Stomach smooth muscle (tissue), 2 donors: ENCODE measurements at regions not wholly inside any gene's neighbourhood (a gene's known extent, or its start where the extent isn't known, plus 50 kb on each side); places are given as distances from the start of the nearest gene placed in this dataset.

Experiments
- H3K27ac ChIP-seq: one replicate; pipeline ENCODE4 v1.7.0; 2013; ENCODE audit warnings: mild to moderate bottlenecking, low read length, inconsistent platforms
- H3K27me3 ChIP-seq, 2 donors: one replicate each; pipeline ENCODE4 v1.7.0; 2013; ENCODE audit warnings: low read length in 2 of 2; ENCODE audit not compliant: insufficient read depth in 2 of 2, control insufficient read depth in 1 of 2
- H3K36me3 ChIP-seq, 2 donors: one replicate each; pipeline ENCODE4 v1.7.0; 2013; ENCODE audit warnings: low read length in 2 of 2; ENCODE audit not compliant: control insufficient read depth in 2 of 2, insufficient read depth in 2 of 2
- H3K4me1 ChIP-seq: one replicate; pipeline ENCODE4 v1.7.0; 2013; ENCODE audit warnings: low read length; ENCODE audit not compliant: control insufficient read depth, insufficient read depth
- H3K4me3 ChIP-seq, 2 donors: one replicate each; pipeline ENCODE4 v1.7.0; 2013; ENCODE audit warnings: low read length in 2 of 2
- H3K9ac ChIP-seq, 2 donors: one replicate each; pipeline ENCODE4 v1.7.0; 2013; ENCODE audit warnings: low read length in 2 of 2, mild to moderate bottlenecking in 1 of 2
- H3K9me3 ChIP-seq, 2 donors: one replicate each; pipeline ENCODE4 v1.7.0; 2013; ENCODE audit warnings: low read length in 2 of 2; ENCODE audit not compliant: control insufficient read depth in 2 of 2
- donor health status: healthy.
- donor health status: Pancreatic carcinoma.

DNA sequence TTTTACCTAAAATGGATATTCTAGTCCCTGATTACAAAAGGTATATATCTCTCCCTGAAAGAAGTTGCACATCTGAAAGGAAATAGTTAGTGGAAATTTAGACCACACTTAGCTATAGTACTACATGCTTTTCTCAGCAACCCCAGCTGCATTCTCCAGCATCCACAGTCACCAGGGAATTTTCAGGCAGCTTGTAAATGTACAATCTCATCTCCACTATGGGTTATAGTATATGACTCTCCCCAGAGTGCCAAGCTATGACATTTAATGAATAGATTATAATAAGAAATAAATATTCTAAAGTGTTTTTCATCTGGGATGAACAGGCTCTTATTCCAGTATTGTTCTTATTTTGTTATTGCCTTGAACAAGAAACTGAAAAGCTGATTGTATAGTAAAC is 197.6 kb upstream of the HNRNPA3 start:
- no peaks in the 10 kb centered on the region for H3K9me3 ChIP-seq
- H3K27ac ChIP-seq: no peak overlapping the region
- H3K27me3 ChIP-seq: no peaks in the 10 kb centered on the region
- H3K4me3 ChIP-seq: no peak overlapping the region
- no peaks in the 10 kb centered on the region for H3K4me1 ChIP-seq
- no peaks in the 10 kb centered on the region for H3K36me3 ChIP-seq
- no peak overlapping the region for H3K9ac ChIP-seq

DNA sequence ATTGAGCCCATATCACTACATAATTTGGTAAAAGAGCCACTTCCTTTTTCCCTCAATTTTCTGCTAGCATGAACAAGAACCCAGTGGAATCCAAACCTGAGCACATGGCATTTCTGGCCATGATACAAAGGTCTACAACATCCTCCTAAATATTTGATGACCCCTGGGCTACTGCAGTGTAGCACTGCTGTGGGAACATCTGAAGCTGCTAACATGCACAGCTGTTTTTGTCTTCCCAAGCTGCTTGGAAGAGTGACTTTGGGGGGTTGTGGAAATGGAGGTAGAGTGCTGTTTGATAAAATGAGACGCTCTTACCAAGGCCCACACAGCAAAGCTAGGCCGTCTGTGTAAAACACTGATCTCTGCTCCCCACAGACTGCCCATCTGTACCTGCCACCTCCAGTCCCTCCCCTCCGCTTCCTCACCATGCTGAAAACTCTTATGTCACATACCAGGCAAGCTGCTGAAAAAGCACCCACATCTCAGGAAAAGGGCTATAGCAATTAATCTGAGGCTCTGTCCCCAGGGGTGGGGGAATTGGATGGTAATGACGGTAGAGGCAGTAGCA is 197.2 kb upstream of the HNRNPA3 start:
- Histone ChIP-seq H3K36me3 (no peaks in the 10 kb centered on the region), H3K9ac (no peak overlapping the region), H3K4me1 (no peaks in the 10 kb centered on the region), H3K9me3 (no peaks in the 10 kb centered on the region), H3K4me3 (no peak overlapping the region), H3K27me3 (no peaks in the 10 kb centered on the region), H3K27ac (no peak overlapping the region)

GRCh38 chr2:177020524-177021119 is 192.0 kb upstream of the HNRNPA3 start:
- Histone ChIP-seq H3K27me3 (no peaks in the 10 kb centered on the region), H3K9me3 (no peaks in the 10 kb centered on the region), H3K9ac (no peak overlapping the region), H3K36me3 (no peaks in the 10 kb centered on the region), H3K27ac (no peak overlapping the region), H3K4me3 (no peak overlapping the region), H3K4me1 (no peaks in the 10 kb centered on the region)

- no peak overlapping the region for H3K4me3 ChIP-seq
- no peaks in the 10 kb centered on the region for H3K36me3 ChIP-seq
- no peaks in the 10 kb centered on the region for H3K4me1 ChIP-seq
- no peak overlapping the region for H3K9ac ChIP-seq
- H3K9me3 ChIP-seq: no peaks in the 10 kb centered on the region
- no peaks in the 10 kb centered on the region for H3K27me3 ChIP-seq
- no peak overlapping the region for H3K27ac ChIP-seq
Observed at GRCh38 chr2:177021706-177022343, 190.8 kb upstream of the HNRNPA3 start.

- Histone ChIP-seq H3K9ac (no peak overlapping the region), H3K27ac (no peak overlapping the region), H3K4me1 (no peaks in the 10 kb centered on the region), H3K4me3 (no peak overlapping the region), H3K27me3 (no peaks in the 10 kb centered on the region), H3K36me3 (no peaks in the 10 kb centered on the region), H3K9me3 (no peaks in the 10 kb centered on the region)
Observed at GRCh38 chr2:177024765-177025164, 187.8 kb upstream of the HNRNPA3 start.

DNA sequence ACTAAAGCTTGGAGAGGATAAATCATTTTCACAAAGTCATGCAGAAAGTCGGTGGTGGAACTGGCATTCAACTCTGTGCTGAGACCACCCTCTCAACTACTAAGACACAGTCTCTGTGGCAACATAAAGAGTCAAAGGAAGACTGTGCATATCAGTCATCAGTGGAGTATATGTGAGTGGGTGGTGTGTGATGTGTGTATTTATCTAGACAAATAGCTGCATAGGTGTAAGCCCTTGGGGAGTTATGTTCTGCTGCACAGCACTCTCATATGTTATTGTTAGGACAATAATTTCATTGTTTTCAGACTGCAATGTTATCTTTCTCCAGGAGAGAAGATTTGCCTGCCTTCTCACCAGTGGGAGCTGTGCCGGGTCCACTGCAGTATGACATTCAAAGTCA is 186.3 kb upstream of the HNRNPA3 start:
- Histone ChIP-seq H3K27me3 (no peaks in the 10 kb centered on the region), H3K9ac (no peak overlapping the region), H3K4me1 (no peaks in the 10 kb centered on the region), H3K27ac (no peak overlapping the region), H3K9me3 (no peaks in the 10 kb centered on the region), H3K4me3 (no peak overlapping the region), H3K36me3 (no peaks in the 10 kb centered on the region)

- Histone ChIP-seq H3K27ac (no peak overlapping the region), H3K9ac (no peak overlapping the region), H3K4me1 (no peaks in the 10 kb centered on the region)
Observed at GRCh38 chr2:177026956-177027355, 185.6 kb upstream of the HNRNPA3 start.

DNA sequence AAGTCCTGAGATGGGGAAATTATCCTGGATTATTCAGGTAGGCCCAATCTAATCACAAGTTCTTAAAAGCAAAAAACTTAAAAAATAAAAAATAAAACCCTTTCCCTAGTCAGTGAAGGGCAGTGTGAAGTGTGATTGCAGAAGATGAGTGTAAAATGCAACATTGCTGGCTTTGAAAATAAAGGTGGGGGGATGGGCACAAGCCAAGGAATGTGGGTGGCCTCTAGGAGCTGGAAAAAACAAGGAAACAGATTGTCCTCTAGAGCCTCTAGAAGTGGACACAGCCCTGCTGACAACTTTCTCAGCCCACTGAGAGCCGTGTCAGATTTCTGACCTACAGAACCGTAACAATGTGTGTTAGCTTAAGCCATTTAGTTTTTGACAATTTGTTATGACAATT is 184.3 kb upstream of the HNRNPA3 start:
- Histone ChIP-seq H3K27ac (no peak overlapping the region), H3K27me3 (no peaks in the 10 kb centered on the region), H3K9ac (no peak overlapping the region), H3K4me3 (no peak overlapping the region), H3K9me3 (no peaks in the 10 kb centered on the region), H3K4me1 (no peaks in the 10 kb centered on the region), H3K36me3 (no peaks in the 10 kb centered on the region)

More at GRCh38 chr2:177026956-177027355, 185.6 kb upstream of the HNRNPA3 start:
- no peaks in the 10 kb centered on the region for H3K36me3 ChIP-seq
- H3K4me3 ChIP-seq: no peak overlapping the region
- no peaks in the 10 kb centered on the region for H3K9me3 ChIP-seq
- H3K27me3 ChIP-seq: no peaks in the 10 kb centered on the region

- Histone ChIP-seq H3K27me3 (no peaks in the 10 kb centered on the region), H3K27ac (no peak overlapping the region), H3K9ac (no peak overlapping the region), H3K9me3 (no peaks in the 10 kb centered on the region), H3K36me3 (no peaks in the 10 kb centered on the region), H3K4me3 (no peak overlapping the region), H3K4me1 (no peaks in the 10 kb centered on the region)
Observed at GRCh38 chr2:177029075-177029474, 183.5 kb upstream of the HNRNPA3 start.

DNA sequence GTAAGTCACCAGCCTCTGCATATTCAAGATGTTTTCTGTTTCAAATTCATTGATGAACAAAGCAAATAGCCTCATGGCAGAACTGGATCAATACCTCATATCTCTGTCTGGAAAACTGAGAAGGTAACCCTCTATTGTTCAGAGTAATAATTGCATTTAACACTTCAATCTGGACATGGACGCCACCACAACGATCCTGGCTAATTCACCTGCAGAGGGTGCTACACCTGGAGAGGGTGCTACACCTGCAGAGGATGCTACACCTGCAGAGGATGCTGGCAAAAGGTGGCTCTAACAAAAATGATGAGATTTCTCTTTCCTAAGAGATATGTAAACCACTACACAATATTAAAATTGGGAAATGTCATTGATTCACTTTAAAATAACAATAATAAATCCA is 183.1 kb upstream of the HNRNPA3 start:
- no peak overlapping the region for H3K4me3 ChIP-seq
- no peaks in the 10 kb centered on the region for H3K36me3 ChIP-seq
- H3K27me3 ChIP-seq: no peaks in the 10 kb centered on the region
- no peak overlapping the region for H3K9ac ChIP-seq
- no peaks in the 10 kb centered on the region for H3K9me3 ChIP-seq
- no peaks in the 10 kb centered on the region for H3K4me1 ChIP-seq
- H3K27ac ChIP-seq: no peak overlapping the region

- H3K9ac ChIP-seq: no peak overlapping the region
- H3K4me3 ChIP-seq: no peak overlapping the region
- H3K27me3 ChIP-seq: no peaks in the 10 kb centered on the region
- H3K4me1 ChIP-seq: no peaks in the 10 kb centered on the region
- no peaks in the 10 kb centered on the region for H3K36me3 ChIP-seq
- H3K27ac ChIP-seq: no peak overlapping the region
- no peaks in the 10 kb centered on the region for H3K9me3 ChIP-seq
Observed at GRCh38 chr2:177029901-177030300, 182.7 kb upstream of the HNRNPA3 start.
